GM12878 (cell line): ENCODE measurements at regions not wholly inside any gene's neighbourhood (a gene's known extent, or its start where the extent isn't known, plus 50 kb on each side); places are given as distances from the start of the nearest gene placed in this dataset.

Experiments
- ATAC-seq: fragments of 200-7000 bp; cut with Tn5 transposase; 3 replicates; pipeline ENCODE4 v1.9.1; 2020; ENCODE audit warnings: mild to moderate bottlenecking, moderate library complexity
- BruUV-seq: library from RNA; stranded (reverse); fragments of 400-500 nt; replicated peaks from 2 replicates; lab custom pipeline; 2021; lab: Mats Ljungman, UMichigan
- CTCF ChIA-PET: fragments of 300-600 bp; sonication (Branson Sonifier 250); formaldehyde crosslinking; extraction: SDS; loops from one replicate; lab custom pipeline; 2021; ENCODE audit warnings: inconsistent platforms; lab: Yijun Ruan, JAX
- POLR2A ChIA-PET: fragments of 350-600 bp; formaldehyde crosslinking; extraction: SDS; loops from one replicate; lab custom pipeline; 2021; ENCODE audit warnings: inconsistent platforms; lab: Charles Lee
- RAD21 ChIA-PET: fragments of 300-600 bp; sonication (Branson Sonifier 250); formaldehyde crosslinking; loops from one replicate; lab custom pipeline; 2023; ENCODE audit warnings: antibody characterized with exemption; ENCODE audit not compliant: unreplicated experiment; lab: Charles Lee
- SMC1A ChIA-PET: fragments of 300-600 bp; sonication (Branson Sonifier 250); formaldehyde crosslinking; loops from one replicate; lab custom pipeline; 2023; ENCODE audit not compliant: unreplicated experiment, uncharacterized antibody; lab: Charles Lee
- DNase-seq: peaks from one replicate; pipeline ENCODE4 v3.0.0-alpha.2; 2011; ENCODE audit warnings: low read depth, low spot score
- FAIRE-seq: peaks from 3 replicates; lab custom pipeline; 2011; peaks lifted over from hg19 to GRCh38; lab: Jason Lieb, UNC
- H2AFZ ChIP-seq: 2 replicates; pipeline ENCODE4 v1.6.0; 2011; ENCODE audit warnings: low read depth, low read length, control low read depth; ENCODE audit not compliant: control insufficient read depth
- H3K27ac ChIP-seq: 2 replicates; pipeline ENCODE4 v1.5.1; 2011; ENCODE audit warnings: control low read depth; ENCODE audit not compliant: control insufficient read depth, insufficient read depth
- H3K27me3 ChIP-seq, 2 experiments: replicated peaks in 1 of 2; 2 replicates each; pipeline versions ENCODE4 v1.6.0 to v1.6.1; 2011; ENCODE audit warnings: low read length in 1 of 2; ENCODE audit not compliant: control insufficient read depth in 2 of 2, insufficient read depth in 2 of 2
- H3K36me3 ChIP-seq, 2 experiments: 2 replicates each; pipeline ENCODE4 v1.5.1; 2011; ENCODE audit warnings: low read length in 1 of 2; ENCODE audit not compliant: control insufficient read depth in 2 of 2, insufficient read depth in 2 of 2
- H3K4me1 ChIP-seq: 2 replicates; pipeline ENCODE4 v1.6.1; 2011; ENCODE audit warnings: mild to moderate bottlenecking, low read length, moderate library complexity, mixed read lengths; ENCODE audit not compliant: control insufficient read depth, insufficient read depth
- H3K4me2 ChIP-seq: 2 replicates; pipeline ENCODE4 v1.6.0; 2011; ENCODE audit warnings: control low read depth; ENCODE audit not compliant: control insufficient read depth, insufficient read depth
- H3K4me3 ChIP-seq: fragments of 200-600 bp; sonication (generic); 2 replicates; pipeline ENCODE4 v1.5.1; 2016
- H3K79me2 ChIP-seq: 2 replicates; pipeline ENCODE4 v1.6.0; 2011; ENCODE audit warnings: low read length; ENCODE audit not compliant: control insufficient read depth, insufficient read depth
- H3K9ac ChIP-seq: 2 replicates; pipeline ENCODE4 v1.8.0; 2011; ENCODE audit warnings: low read length, control low read depth, mixed read lengths; ENCODE audit not compliant: control insufficient read depth, insufficient read depth
- H3K9me3 ChIP-seq: replicated peaks from 3 replicates; pipeline ENCODE4 v1.5.1; 2011; ENCODE audit warnings: mild to moderate bottlenecking, low read length; ENCODE audit not compliant: control insufficient read depth, insufficient read depth
- H4K20me1 ChIP-seq: 2 replicates; pipeline ENCODE4 v1.6.0; 2011; ENCODE audit not compliant: control insufficient read depth, insufficient read depth
- ASH2L ChIP-seq: fragments of 300-600, 200-600 bp; sonication (generic); IDR thresholded peaks from 2 replicates; pipeline ENCODE4 v1.6.1; 2017; ENCODE audit warnings: low read depth, mild to moderate bottlenecking, borderline replicate concordance
- BCL11A ChIP-seq: IDR thresholded peaks from 2 replicates; pipeline ENCODE4 v1.6.1; 2011; ENCODE audit warnings: low read depth, low read length
- IRF4 ChIP-seq: IDR thresholded peaks from 2 replicates; pipeline ENCODE4 v1.6.1; 2011; ENCODE audit warnings: low read depth, low read length
- KAT2A ChIP-seq: conservative IDR thresholded peaks from 2 replicates; pipeline ENCODE4 v1.6.1; 2011; ENCODE audit warnings: low read depth, low read length; ENCODE audit not compliant: control insufficient read depth
- NFXL1 ChIP-seq: fragments of 450-650 bp; IDR thresholded peaks from 2 replicates; pipeline ENCODE4 v1.6.1; 2017; ENCODE audit warnings: antibody characterized with exemption, mild to moderate bottlenecking, borderline replicate concordance
- NR2C1 ChIP-seq: fragments of 450-650 bp; IDR thresholded peaks from 2 replicates; pipeline ENCODE4 v1.6.1; 2017; ENCODE audit warnings: antibody characterized with exemption, mild to moderate bottlenecking, moderate library complexity
- POLR2AphosphoS5 ChIP-seq: IDR thresholded peaks from 2 replicates; pipeline ENCODE4 v1.6.1; 2011; ENCODE audit warnings: mild to moderate bottlenecking, low read length, inconsistent platforms
- SP1 ChIP-seq: IDR thresholded peaks from one replicate; pipeline ENCODE4 v1.6.1; 2011; ENCODE audit warnings: low read depth, low read length
- SRF ChIP-seq, 2 experiments: IDR thresholded peaks; 2 replicates each; pipeline ENCODE4 v1.6.1; 2011; ENCODE audit warnings: low read depth in 2 of 2, low read length in 2 of 2, mild to moderate bottlenecking in 1 of 2, moderate library complexity in 1 of 2
- TAF1 ChIP-seq: IDR thresholded peaks from 2 replicates; pipeline ENCODE4 v1.6.1; 2011; ENCODE audit warnings: mild to moderate bottlenecking, low read depth, low read length, borderline replicate concordance
- YY1 ChIP-seq: IDR thresholded peaks from 2 replicates; pipeline ENCODE4 v1.6.1; 2011; ENCODE audit warnings: low read depth, mild to moderate bottlenecking, low read length
- ZBED1 ChIP-seq: IDR thresholded peaks from 2 replicates; pipeline ENCODE4 v1.6.1; 2016; ENCODE audit warnings: borderline replicate concordance
- ZNF217 ChIP-seq: fragments of 450-650 bp; IDR thresholded peaks from 2 replicates; pipeline ENCODE4 v1.6.1; 2017; ENCODE audit warnings: antibody characterized with exemption, mild to moderate bottlenecking
- WGBS: methylation state at CpG from one replicate; pipeline ENCODE4 v1.1.6; 2016; ENCODE audit warnings: low lambda C conversion rate; ENCODE audit not compliant: insufficient replicate concordance, insufficient coverage; ENCODE audit errors: missing lambda C conversion rate; 5-methylcytosine and 5-hydroxymethylcytosine counted together
- in situ Hi-C: fragments of 300-500 bp; cut with MboI; formaldehyde crosslinking; loops from 9 replicates; pipeline ENCODE4 v1.14.3; 2018; ENCODE audit warnings: mixed read lengths
- intact Hi-C: fragments of 100-400 bp; cut with micrococcal nuclease; formaldehyde crosslinking; loops from one replicate; pipeline ENCODE4 v1.14.2; 2022; ENCODE audit not compliant: unreplicated experiment
- TF ChIP-seq, protein P1 (sequence below): fragments of 450-650 bp; IDR thresholded peaks from 2 replicates; pipeline ENCODE4 v1.6.1; 2017; ENCODE audit warnings: borderline replicate concordance
- TF ChIP-seq, protein P2 (sequence below): fragments of 450-650 bp; conservative IDR thresholded peaks from 2 replicates; pipeline ENCODE4 v1.6.1; 2017; ENCODE audit warnings: mild to moderate bottlenecking, moderate library complexity
- TF ChIP-seq, protein P3 (sequence below): IDR thresholded peaks from 2 replicates; pipeline ENCODE4 v1.6.1; 2012; ENCODE audit warnings: low read length, inconsistent platforms

DNA sequence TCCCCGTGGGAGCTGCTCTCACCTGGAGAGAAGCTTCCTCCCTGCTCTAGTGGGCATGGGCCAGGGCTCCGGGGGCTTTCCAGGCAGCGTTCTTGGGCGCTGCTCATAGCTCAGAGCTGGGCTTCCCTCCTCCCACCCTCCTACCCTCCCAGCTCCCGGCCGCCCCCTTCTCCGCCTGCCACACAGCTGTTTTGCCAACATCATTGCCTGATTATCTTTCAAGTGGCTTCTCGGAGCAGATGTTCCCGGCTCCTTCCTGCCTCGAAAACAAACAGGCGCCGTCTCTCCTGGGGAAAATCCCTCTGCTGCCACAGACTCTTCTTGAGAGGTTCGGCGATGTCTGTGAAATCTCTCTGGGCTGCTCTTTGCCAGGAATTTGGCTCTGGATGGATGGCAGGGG lies 195.6 kb downstream of the RPLP1 start:
- ChIA-PET RAD21 (no interaction called here), POLR2A (interaction anchor here (0.6 kb wide), 1 partner anchor 15 kb away, joined by 5 read pairs; no protein-coding TSS in a partner anchor), SMC1A (no interaction called here), CTCF (no interaction called here)
- WGBS = 48% methylated on average over 9 of the region's 14 CpGs
- H3K27me3 ChIP-seq = peaks cover 0 to 9% of the 10 kb centered on the region in 2 experiments; a peak in 3 of 4 replicates
- TF ChIP-seq, protein P1, sequence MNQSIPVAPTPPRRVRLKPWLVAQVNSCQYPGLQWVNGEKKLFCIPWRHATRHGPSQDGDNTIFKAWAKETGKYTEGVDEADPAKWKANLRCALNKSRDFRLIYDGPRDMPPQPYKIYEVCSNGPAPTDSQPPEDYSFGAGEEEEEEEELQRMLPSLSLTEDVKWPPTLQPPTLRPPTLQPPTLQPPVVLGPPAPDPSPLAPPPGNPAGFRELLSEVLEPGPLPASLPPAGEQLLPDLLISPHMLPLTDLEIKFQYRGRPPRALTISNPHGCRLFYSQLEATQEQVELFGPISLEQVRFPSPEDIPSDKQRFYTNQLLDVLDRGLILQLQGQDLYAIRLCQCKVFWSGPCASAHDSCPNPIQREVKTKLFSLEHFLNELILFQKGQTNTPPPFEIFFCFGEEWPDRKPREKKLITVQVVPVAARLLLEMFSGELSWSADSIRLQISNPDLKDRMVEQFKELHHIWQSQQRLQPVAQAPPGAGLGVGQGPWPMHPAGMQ = no peak
- TF ChIP-seq, protein P2, sequence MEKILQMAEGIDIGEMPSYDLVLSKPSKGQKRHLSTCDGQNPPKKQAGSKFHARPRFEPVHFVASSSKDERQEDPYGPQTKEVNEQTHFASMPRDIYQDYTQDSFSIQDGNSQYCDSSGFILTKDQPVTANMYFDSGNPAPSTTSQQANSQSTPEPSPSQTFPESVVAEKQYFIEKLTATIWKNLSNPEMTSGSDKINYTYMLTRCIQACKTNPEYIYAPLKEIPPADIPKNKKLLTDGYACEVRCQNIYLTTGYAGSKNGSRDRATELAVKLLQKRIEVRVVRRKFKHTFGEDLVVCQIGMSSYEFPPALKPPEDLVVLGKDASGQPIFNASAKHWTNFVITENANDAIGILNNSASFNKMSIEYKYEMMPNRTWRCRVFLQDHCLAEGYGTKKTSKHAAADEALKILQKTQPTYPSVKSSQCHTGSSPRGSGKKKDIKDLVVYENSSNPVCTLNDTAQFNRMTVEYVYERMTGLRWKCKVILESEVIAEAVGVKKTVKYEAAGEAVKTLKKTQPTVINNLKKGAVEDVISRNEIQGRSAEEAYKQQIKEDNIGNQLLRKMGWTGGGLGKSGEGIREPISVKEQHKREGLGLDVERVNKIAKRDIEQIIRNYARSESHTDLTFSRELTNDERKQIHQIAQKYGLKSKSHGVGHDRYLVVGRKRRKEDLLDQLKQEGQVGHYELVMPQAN = no peak
- no peak for TF ChIP-seq NR2C1
- TF ChIP-seq ZNF217 = no peak
- no peak for TF ChIP-seq TAF1
- no peak for TF ChIP-seq POLR2AphosphoS5
- no peak for TF ChIP-seq IRF4
- TF ChIP-seq YY1 = no peak
- no peak for TF ChIP-seq KAT2A
- TF ChIP-seq, protein P3, sequence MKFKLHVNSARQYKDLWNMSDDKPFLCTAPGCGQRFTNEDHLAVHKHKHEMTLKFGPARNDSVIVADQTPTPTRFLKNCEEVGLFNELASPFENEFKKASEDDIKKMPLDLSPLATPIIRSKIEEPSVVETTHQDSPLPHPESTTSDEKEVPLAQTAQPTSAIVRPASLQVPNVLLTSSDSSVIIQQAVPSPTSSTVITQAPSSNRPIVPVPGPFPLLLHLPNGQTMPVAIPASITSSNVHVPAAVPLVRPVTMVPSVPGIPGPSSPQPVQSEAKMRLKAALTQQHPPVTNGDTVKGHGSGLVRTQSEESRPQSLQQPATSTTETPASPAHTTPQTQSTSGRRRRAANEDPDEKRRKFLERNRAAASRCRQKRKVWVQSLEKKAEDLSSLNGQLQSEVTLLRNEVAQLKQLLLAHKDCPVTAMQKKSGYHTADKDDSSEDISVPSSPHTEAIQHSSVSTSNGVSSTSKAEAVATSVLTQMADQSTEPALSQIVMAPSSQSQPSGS = no peak
- TF ChIP-seq ZBED1 = no peak
- no peak for TF ChIP-seq SRF (IDR thresholded peaks at IDR 0.05; ENCODE audit: low read depth in 2 of 2, low read length in 2 of 2)
- TF ChIP-seq SP1 = no peak
- no peak for TF ChIP-seq BCL11A
- no peak for TF ChIP-seq ASH2L
- no peak for TF ChIP-seq NFXL1
- BruUV-seq = no TSS peak
- H3K4me2 ChIP-seq = no peak overlapping the region
- H2AFZ ChIP-seq = no peak overlapping the region
- in situ Hi-C loops (no loop called here), intact Hi-C loops (no loop called here)
- no peaks in the 10 kb centered on the region for H3K36me3 ChIP-seq
- DNase-seq (no peak), FAIRE-seq (no peak), ATAC-seq (no peak)
- no peak overlapping the region for H3K9ac ChIP-seq
- H3K9me3 ChIP-seq = no peaks in the 10 kb centered on the region; the same call in 2 of the 3 replicates
- no peak overlapping the region for H3K27ac ChIP-seq
- H3K4me3 ChIP-seq = no peak overlapping the region
- H3K79me2 ChIP-seq = no peaks in the 10 kb centered on the region
- no peaks in the 10 kb centered on the region for H4K20me1 ChIP-seq
- no peaks in the 10 kb centered on the region; the same call in 1 of the 2 replicates for H3K4me1 ChIP-seq
